ENCODE measurements at regions not wholly inside any gene's neighbourhood (a gene's known extent, or its start where the extent isn't known, plus 50 kb on each side); places are given as distances from the start of the nearest gene placed in this dataset.

DNA sequence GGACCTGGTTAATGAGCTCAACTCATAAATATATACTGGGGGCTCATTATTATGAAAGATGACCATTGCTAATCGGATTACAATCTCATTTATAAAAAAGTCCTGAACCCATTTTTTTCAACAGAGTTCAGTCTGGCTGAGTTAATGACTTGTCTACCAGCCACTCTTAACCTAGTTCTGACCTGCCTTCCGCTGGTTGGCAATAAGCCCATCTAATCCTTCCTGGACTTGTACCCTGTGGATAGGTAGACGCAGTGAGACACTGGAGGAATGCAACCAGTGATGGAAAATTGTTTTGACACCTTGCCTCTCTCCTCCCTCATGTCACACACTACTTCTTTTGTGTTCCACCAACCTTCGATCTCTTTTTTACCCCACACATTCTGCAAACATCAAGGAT is 279.9 kb downstream of the FOXO1 start:
- TF ChIP-seq ZZZ3 (IDR thresholded peaks at IDR 0.05; ENCODE audit: control insufficient read depth, insufficient read length, low read depth): no peak
- no peak for TF ChIP-seq JUNB (IDR thresholded peaks at IDR 0.05)
- TF ChIP-seq ASH2L (IDR thresholded peaks at IDR 0.05; ENCODE audit: borderline replicate concordance, low read depth): no peak
